Superior temporal gyrus (tissue), 1 donor: ENCODE measurements at regions not wholly inside any gene's neighbourhood (a gene's known extent, or its start where the extent isn't known, plus 50 kb on each side); places are given as distances from the start of the nearest gene placed in this dataset.

Experiments
- DNase-seq: peaks from one replicate; pipeline ENCODE4 v3.0.0-alpha.2; 2016; ENCODE audit errors: extremely low spot score

- no peak for DNase-seq
Observed at GRCh38 chr6:134714679-134715078, 235.2 kb downstream of the ALDH8A1 start.

- DNase-seq, result no peak
Observed at GRCh38 chr6:134714113-134714512, 235.8 kb downstream of the ALDH8A1 start.

DNA sequence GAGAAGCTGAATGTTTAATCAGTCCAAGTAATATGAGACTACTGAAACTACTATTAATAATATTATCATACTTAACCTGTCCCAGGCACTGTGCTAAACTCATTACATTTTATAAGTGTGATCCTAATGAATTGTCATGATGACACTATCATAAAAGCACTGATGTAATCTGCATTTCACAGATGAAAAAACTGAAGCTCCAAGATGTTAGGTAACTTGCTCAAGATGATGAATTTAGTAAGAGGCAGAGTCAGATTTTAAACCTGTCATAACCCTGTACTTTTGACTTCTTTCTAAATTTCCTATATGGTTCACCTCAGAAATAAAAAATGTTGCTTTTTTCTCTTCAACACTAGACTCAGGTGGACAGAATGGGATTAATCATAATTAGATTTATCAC lies 237.6 kb downstream of the ALDH8A1 start:
- DNase-seq, result no peak

DNA sequence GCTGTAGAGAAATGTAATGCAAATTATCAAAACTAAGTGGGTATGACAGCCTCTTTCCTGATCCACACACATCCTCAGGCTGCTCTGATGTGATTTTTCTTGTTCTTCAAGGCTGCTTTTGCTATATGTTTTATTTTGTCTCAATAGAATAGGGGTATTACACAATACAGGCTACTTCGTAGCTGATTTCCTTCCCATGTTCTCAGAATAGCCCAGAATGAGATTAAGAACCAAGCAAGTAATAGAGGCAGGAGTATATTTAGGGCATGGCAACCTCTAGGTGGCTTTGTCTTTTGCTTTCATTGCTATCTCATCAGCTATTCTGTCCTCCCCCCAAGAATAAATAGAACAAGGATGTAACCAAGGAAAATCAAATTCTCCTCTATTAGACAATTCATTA lies 241.8 kb downstream of the ALDH8A1 start:
- no peak for DNase-seq

GRCh38 chr6:134707342-134708031 lies 242.4 kb downstream of the ALDH8A1 start:
- DNase-seq, result peak; percentile 67

DNA sequence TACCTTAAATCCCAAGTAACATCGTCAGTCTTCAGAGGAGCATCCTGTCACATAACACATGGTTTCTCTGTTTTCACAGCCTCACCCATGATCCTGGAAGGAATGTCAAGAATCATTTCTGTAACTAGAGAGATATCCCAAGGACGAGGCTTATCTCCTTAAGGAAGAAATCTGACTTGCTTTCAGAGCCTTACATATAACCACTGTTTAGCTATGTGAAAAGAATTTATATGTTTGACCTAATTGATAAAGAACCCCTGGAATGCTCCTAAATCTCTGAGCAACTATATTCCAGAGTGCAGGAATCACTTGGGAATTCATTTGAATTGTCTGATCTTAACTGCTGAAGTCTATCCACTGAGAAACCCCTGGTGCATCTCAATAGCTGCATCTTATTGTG lies 243.1 kb downstream of the ALDH8A1 start:
- no peak for DNase-seq

DNA sequence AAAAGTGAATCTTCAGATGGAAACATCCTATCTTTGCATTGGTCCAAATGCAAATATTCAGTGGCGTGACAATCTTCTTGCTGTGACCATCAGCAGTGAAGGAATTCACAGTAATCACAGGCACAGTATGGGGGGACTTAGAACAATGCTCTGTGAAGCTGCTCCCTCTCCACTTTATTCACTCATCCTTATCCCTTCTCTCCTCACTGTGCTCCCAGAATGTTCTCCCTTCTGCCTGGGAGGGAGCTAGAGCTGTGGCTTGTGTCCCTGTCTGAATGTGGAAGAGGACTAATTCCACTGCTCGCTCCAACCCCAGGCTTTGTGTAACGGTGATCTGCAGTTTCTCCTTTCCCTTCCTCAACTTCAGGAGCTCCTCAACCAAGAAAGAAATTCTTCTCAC lies 243.7 kb downstream of the ALDH8A1 start:
- DNase-seq, result peak; percentile 49

DNA sequence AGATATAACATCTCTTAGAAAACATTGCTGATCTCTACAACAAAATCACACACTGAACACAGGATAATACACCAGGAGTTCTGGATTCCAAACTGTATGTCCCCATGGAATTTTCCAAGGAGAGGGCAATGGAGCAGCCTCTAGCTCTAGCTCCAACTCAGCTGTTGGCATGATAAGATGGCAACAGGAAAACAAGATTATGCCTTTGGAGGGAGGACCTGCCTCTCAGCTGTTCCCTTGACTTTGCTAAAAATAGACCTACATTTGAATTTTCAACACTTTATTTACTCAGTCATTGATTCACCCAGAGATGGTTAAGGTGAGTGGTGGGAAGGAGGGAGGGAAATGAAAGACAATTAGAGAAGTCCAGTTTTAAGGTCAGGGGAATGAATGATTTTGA lies 246.7 kb downstream of the ALDH8A1 start:
- no peak for DNase-seq

DNA sequence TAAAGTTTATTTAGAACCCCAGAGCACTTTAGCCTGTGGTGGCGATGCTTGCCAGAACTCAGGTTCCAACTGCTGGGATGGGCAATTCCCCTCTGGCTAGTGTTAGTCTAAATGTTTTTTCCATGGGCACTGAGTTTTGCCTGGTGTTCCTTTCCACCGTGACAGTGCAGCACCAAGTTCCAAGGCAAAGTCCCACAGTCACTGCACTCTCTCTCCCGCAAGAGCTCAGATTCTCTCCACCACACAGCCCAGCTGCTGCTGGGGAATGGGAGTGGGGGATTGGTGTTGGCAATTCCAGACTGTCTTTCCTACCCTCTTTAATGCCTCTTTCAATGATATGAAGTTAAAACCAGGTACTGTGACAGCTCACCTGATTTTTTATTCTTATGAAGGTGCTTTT lies 247.6 kb downstream of the ALDH8A1 start:
- no peak for DNase-seq

- DNase-seq, result no peak
Observed at GRCh38 chr6:134701301-134701700, 248.6 kb downstream of the ALDH8A1 start.

- DNase-seq, result no peak
Observed at GRCh38 chr6:134698228-134698627, 251.7 kb downstream of the ALDH8A1 start.

DNA sequence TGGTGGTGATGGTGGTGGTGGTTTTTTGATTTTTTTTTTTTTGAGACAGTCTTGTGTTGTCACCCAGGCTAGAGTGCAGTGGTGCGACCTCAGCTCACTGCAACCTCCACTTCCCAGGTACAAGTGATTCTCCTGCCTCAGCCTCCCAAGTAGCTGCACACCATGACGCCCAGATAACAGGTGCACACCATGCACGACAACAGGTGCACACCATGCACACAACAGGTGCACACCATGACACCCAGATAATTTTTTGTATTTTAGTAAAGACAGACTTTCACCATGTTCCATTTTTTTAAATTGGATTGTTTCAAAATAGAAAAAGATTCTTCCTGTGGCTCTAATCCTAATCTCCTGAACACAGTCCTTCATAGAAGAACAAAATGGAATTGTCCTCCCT lies 257.9 kb downstream of the ALDH8A1 start:
- no peak for DNase-seq

GRCh38 chr6:134691180-134691579 lies 258.7 kb downstream of the ALDH8A1 start:
- no peak for DNase-seq

DNA sequence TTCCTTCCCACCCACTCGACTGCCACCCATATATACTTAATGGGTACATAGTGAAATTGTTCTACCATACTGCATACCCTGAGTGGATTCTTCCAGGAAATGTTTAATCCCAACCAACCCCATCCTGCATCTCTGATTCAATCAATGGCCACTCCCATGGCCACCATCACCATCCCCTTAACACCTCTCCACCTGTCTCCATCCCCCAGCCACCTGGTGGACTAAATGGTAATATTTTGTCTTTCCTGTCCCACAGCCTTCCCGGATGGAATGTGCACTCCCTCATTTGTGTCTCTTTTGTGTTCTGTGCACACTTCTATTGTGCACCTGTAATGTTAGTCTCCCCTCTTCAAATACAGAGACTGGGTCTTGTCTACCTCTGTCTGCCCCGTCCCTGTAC lies 259.9 kb downstream of the ALDH8A1 start:
- no peak for DNase-seq

- no peak for DNase-seq
Observed at GRCh38 chr6:134689641-134690040, 260.3 kb downstream of the ALDH8A1 start.

GRCh38 chr6:134689177-134689576 lies 260.7 kb downstream of the ALDH8A1 start:
- DNase-seq, result peak; percentile 98

DNA sequence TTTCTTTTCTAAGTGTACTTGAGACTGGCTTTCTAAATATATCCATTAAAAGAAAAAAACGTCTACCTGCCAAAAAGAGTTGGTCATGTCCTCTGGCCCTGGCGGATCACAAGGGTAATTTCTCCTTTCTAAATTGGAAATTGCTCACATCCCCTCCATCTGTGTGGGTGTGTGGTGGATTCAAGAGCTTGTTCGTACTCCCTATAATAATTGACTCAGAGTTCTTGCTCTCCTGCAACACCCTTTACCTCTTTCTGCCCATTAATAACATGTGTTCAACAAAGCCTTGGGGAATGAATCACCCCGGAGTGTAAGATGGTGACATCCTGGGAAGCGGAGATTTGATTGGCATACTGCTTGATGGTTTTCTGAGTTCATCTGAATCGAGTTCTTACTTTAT lies 263.8 kb downstream of the ALDH8A1 start:
- DNase-seq, result no peak

DNA sequence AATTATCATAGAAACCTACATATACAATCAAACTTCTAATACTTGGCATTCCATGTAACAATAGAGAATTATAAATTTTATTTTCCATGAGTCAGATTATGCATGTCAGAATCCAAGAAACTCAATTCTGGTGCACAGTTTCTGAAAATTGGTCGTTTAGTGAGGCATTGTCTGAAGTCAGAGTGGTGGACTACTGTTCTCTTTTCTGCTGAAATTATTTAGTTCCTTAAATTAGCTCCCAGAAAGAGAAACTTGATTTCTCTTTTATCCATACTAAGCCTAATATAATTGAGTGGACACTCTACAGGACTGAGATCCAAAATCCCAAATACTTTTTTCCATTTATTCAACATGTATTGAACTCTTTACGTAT lies 265.5 kb downstream of the ALDH8A1 start:
- DNase-seq, result no peak

GRCh38 chr6:134683783-134684422 lies 266.0 kb downstream of the ALDH8A1 start:
- no peak for DNase-seq

DNA sequence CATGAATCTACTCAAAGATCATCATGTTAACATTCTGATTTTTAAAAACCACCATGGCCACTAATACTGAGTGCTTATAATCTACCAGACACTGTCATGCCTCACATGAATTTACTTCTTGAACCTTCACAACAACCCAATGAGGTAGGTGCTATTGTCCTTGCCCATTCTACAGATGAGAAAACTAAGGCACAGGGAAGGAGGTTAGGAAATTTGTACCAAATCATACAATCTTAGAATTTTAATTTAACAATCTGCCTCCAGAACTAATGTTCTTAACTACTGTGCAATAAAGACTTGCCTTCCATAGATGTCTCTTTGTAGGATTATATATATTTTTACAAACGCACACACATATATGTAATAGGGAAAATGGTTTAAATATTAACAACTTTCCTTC lies 269.5 kb downstream of the ALDH8A1 start:
- no peak for DNase-seq

GRCh38 chr6:134680021-134680420 lies 269.9 kb downstream of the ALDH8A1 start:
- DNase-seq, result no peak

- DNase-seq, result peak; percentile 80
Observed at GRCh38 chr6:134678436-134678889, 271.4 kb downstream of the ALDH8A1 start.
